GM23248 (cell line): ENCODE measurements at regions not wholly inside any gene's neighbourhood (a gene's known extent, or its start where the extent isn't known, plus 50 kb on each side); places are given as distances from the start of the nearest gene placed in this dataset.
"Not testable (repeated sequence)": the region's sequence is repeated elsewhere in the genome, so short reads cannot be mapped to it uniquely, and the experiment has no call there.

ENCODE experiments used
- DNase-seq: peaks from one replicate; pipeline ENCODE4 v3.0.0-alpha.2; 2015
- H2AFZ ChIP-seq: fragments of 200-600 bp; sonication (generic); 2 replicates; pipeline ENCODE4 v1.6.1; 2016; ENCODE audit warnings: antibody characterized with exemption
- H3F3A ChIP-seq: fragments of 200-600 bp; sonication (generic); 2 replicates; pipeline ENCODE4 v1.6.1; 2016; ENCODE audit warnings: mild to moderate bottlenecking, antibody characterized with exemption, mixed run types; ENCODE audit not compliant: insufficient read depth
- H3K27ac ChIP-seq: fragments of 200-600 bp; sonication (generic); 2 replicates; pipeline ENCODE4 v1.5.1; 2016; ENCODE audit warnings: mild to moderate bottlenecking
- H3K27me3 ChIP-seq: fragments of 200-600 bp; sonication (generic); replicated peaks from 2 replicates; pipeline ENCODE4 v1.6.1; 2016; ENCODE audit warnings: mild to moderate bottlenecking; ENCODE audit not compliant: insufficient read depth
- H3K36me3 ChIP-seq: fragments of 200-600 bp; sonication (generic); 2 replicates; pipeline ENCODE4 v1.6.1; 2016; ENCODE audit warnings: low read depth, mild to moderate bottlenecking
- H3K4me1 ChIP-seq: fragments of 200-600 bp; sonication (generic); 2 replicates; pipeline ENCODE4 v1.6.1; 2016; ENCODE audit warnings: mild to moderate bottlenecking; ENCODE audit not compliant: insufficient read depth
- H3K4me2 ChIP-seq: fragments of 200-600 bp; sonication (generic); one replicate; pipeline ENCODE4 v1.6.1; 2016; ENCODE audit warnings: mild to moderate bottlenecking; ENCODE audit not compliant: unreplicated experiment
- H3K4me3 ChIP-seq: fragments of 200-600 bp; sonication (generic); 2 replicates; pipeline ENCODE4 v1.5.1; 2016; ENCODE audit warnings: mild to moderate bottlenecking
- H3K79me2 ChIP-seq: fragments of 200-600 bp; sonication (generic); 2 replicates; pipeline ENCODE4 v1.6.1; 2016; ENCODE audit warnings: mild to moderate bottlenecking; ENCODE audit not compliant: insufficient read depth
- H3K9ac ChIP-seq: fragments of 200-600 bp; sonication (generic); 2 replicates; pipeline ENCODE4 v1.6.1; 2016; ENCODE audit warnings: mild to moderate bottlenecking
- H3K9me2 ChIP-seq: fragments of 200-600 bp; sonication (generic); 2 replicates; pipeline ENCODE4 v1.6.1; 2016; ENCODE audit warnings: mixed run types, mild to moderate bottlenecking, moderate library complexity; ENCODE audit not compliant: insufficient read depth
- H3K9me3 ChIP-seq: fragments of 200-600 bp; sonication (generic); one replicate; pipeline ENCODE4 v1.6.1; 2017; ENCODE audit warnings: low read depth
- H4K20me1 ChIP-seq: fragments of 200-600 bp; sonication (generic); 2 replicates; pipeline ENCODE4 v1.6.0; 2016; ENCODE audit not compliant: insufficient read depth
- EZH2 ChIP-seq: fragments of 200-600 bp; sonication (generic); IDR thresholded peaks from 2 replicates; pipeline ENCODE4 v1.6.1; 2018; ENCODE audit warnings: antibody characterized with exemption, mild to moderate bottlenecking; ENCODE audit not compliant: insufficient read depth, poor library complexity, severe bottlenecking
- EZH2phosphoT487 ChIP-seq: fragments of 200-600 bp; sonication (generic); IDR thresholded peaks from 2 replicates; pipeline ENCODE4 v1.6.1; 2018; ENCODE audit warnings: antibody characterized with exemption, moderate library complexity, mild to moderate bottlenecking, low read depth; ENCODE audit not compliant: insufficient read depth
- WGBS, 2 experiments: methylation state at CpG; one replicate each; pipeline ENCODE4 v1.1.6; 2015 to 2017; ENCODE audit warnings: low lambda C conversion rate in 2 of 2, low coverage in 1 of 2; ENCODE audit errors: missing lambda C conversion rate in 2 of 2; 5-methylcytosine and 5-hydroxymethylcytosine counted together
- in situ Hi-C: fragments of 300-500 bp; cut with MboI; formaldehyde crosslinking; loops from 2 replicates; pipeline ENCODE4 v1.15.0; 2020

GRCh38 chr5:34464829-34465228 is 191.3 kb upstream of the RAI14 start:
- in situ Hi-C loops: loop anchor here (10.0 kb wide), 1 partner anchor 460 kb away; the partner anchor contains the start of gene AMACR
- H3K4me2 ChIP-seq: peak overlapping the region; percentile 14
- WGBS, 2 experiments: 6 to 7% methylated on average over 4 of the region's 4 CpGs
- H3K9me2 ChIP-seq: no peaks in the 10 kb centered on the region
- no peak overlapping the region for H3K9ac ChIP-seq
- H3K9me3 ChIP-seq: no peaks in the 10 kb centered on the region
- DNase-seq: no peak
- H3K4me3 ChIP-seq: peak overlapping the region; percentile 40; the same call in 1 of the 2 replicates
- no peaks in the 10 kb centered on the region for H3K79me2 ChIP-seq
- H3F3A ChIP-seq: no peaks in the 10 kb centered on the region
- H2AFZ ChIP-seq: peak overlapping the region; percentile 73
- no peak for TF ChIP-seq EZH2phosphoT487
- no peak for TF ChIP-seq EZH2
- no peak overlapping the region for H3K27ac ChIP-seq
- H3K27me3 ChIP-seq: no peaks in the 10 kb centered on the region
- no peaks in the 10 kb centered on the region for H3K4me1 ChIP-seq
- H4K20me1 ChIP-seq: no peaks in the 10 kb centered on the region
- no peaks in the 10 kb centered on the region for H3K36me3 ChIP-seq

- not testable (repeated sequence) for H3K36me3 ChIP-seq, H3K9ac ChIP-seq, H3K9me3 ChIP-seq, H4K20me1 ChIP-seq, H3K9me2 ChIP-seq, H3K27me3 ChIP-seq, H3F3A ChIP-seq, H3K27ac ChIP-seq, H3K79me2 ChIP-seq, H3K4me1 ChIP-seq
- WGBS, 2 experiments: 0% methylated on average over 4 of the region's 4 CpGs
- in situ Hi-C loops: loop anchor here (10.0 kb wide), 1 partner anchor 460 kb away; the partner anchor contains the start of gene AMACR
- peak overlapping the region; percentile 73 for H2AFZ ChIP-seq
- H3K4me3 ChIP-seq: 0 out of 2 replicates have a peak overlapping the region, but pooled peaks have one; percentile 40
- DNase-seq: peak; percentile 48
- peak overlapping the region; percentile 14 for H3K4me2 ChIP-seq
Observed at GRCh38 chr5:34465301-34465700, 190.8 kb upstream of the RAI14 start.

GRCh38 chr5:34466519-34467388 is 189.4 kb upstream of the RAI14 start:
- H3F3A ChIP-seq, H3K9ac ChIP-seq, H2AFZ ChIP-seq, H3K27ac ChIP-seq, H3K27me3 ChIP-seq, H3K9me3 ChIP-seq, DNase-seq, H3K4me2 ChIP-seq, H4K20me1 ChIP-seq, H3K9me2 ChIP-seq, H3K36me3 ChIP-seq, H3K4me1 ChIP-seq, H3K79me2 ChIP-seq, H3K4me3 ChIP-seq: not testable (repeated sequence)
- WGBS, 2 experiments: 52 to 54% methylated on average over 6 of the region's 6 CpGs
- in situ Hi-C loops: loop anchor here (10.0 kb wide), 1 partner anchor 462 kb away; the partner anchor contains the start of gene AMACR

- Histone ChIP-seq H2AFZ (no peak overlapping the region), H3K79me2 (no peaks in the 10 kb centered on the region), H4K20me1 (no peaks in the 10 kb centered on the region), H3K27ac (no peak overlapping the region), H3K36me3 (no peaks in the 10 kb centered on the region), H3K9me2 (no peaks in the 10 kb centered on the region), H3F3A (no peaks in the 10 kb centered on the region), H3K4me2 (no peak overlapping the region), H3K9ac (no peak overlapping the region), H3K27me3 (no peaks in the 10 kb centered on the region), H3K4me3 (no peak overlapping the region), H3K9me3 (no peaks in the 10 kb centered on the region), H3K4me1 (no peaks in the 10 kb centered on the region)
- TF ChIP-seq EZH2phosphoT487 (no peak), EZH2 (no peak)
- DNase-seq: no peak
- 75 to 76% methylated on average over 8 of the region's 8 CpGs for WGBS, 2 experiments
- in situ Hi-C loops: loop anchor here (10.0 kb wide), 1 partner anchor 463 kb away; the partner anchor contains the start of gene AMACR
Observed at GRCh38 chr5:34467436-34467835, 188.7 kb upstream of the RAI14 start.

- 22 to 43% methylated on average over 3 of the region's 3 CpGs for WGBS, 2 experiments
- not testable (repeated sequence) for H3K9me3 ChIP-seq, H3K79me2 ChIP-seq, H3K36me3 ChIP-seq, H3K4me3 ChIP-seq, H2AFZ ChIP-seq, H3K9me2 ChIP-seq, H3F3A ChIP-seq, H4K20me1 ChIP-seq, H3K27ac ChIP-seq, H3K4me2 ChIP-seq, H3K4me1 ChIP-seq, H3K9ac ChIP-seq, H3K27me3 ChIP-seq, DNase-seq
- in situ Hi-C loops: loop anchor here (10.0 kb wide), 1 partner anchor 463 kb away; the partner anchor contains the start of gene AMACR
Observed at GRCh38 chr5:34467984-34468383, 188.1 kb upstream of the RAI14 start.
